HepG2 (cell line): ENCODE measurements at regions not wholly inside any gene's neighbourhood (a gene's known extent, or its start where the extent isn't known, plus 50 kb on each side); places are given as distances from the start of the nearest gene placed in this dataset.

Source experiments
- ATAC-seq: fragments of 200-7000 bp; cut with Tn5 transposase; 3 replicates; pipeline ENCODE4 v1.9.1; 2020; ENCODE audit warnings: mild to moderate bottlenecking, moderate library complexity
- BruUV-seq: library from RNA; stranded (reverse); fragments of 400-500 nt; replicated peaks from 2 replicates; lab custom pipeline; 2021; lab: Mats Ljungman, UMichigan
- CTCF ChIA-PET: fragments of 300-600 bp; formaldehyde crosslinking; extraction: SDS; loops from one replicate; lab custom pipeline; 2021; ENCODE audit warnings: low total read pairs, inconsistent platforms, low intra/inter-chr PET ratio; lab: Yijun Ruan, JAX
- POLR2A ChIA-PET: fragments of 350-600 bp; sonication (Branson Sonifier 250); formaldehyde crosslinking; loops from one replicate; lab custom pipeline; 2020; ENCODE audit warnings: antibody characterized with exemption, inconsistent platforms; lab: Yijun Ruan, JAX
- DNase-seq: peaks from one replicate; pipeline ENCODE4 v3.0.0-alpha.2; 2015; ENCODE audit warnings: low spot score
- FAIRE-seq: peaks from 3 replicates; lab custom pipeline; 2011; peaks lifted over from hg19 to GRCh38; lab: Jason Lieb, UNC
- H2AFZ ChIP-seq: one replicate; pipeline ENCODE4 v1.6.1; 2011; ENCODE audit warnings: low read length, inconsistent platforms
- H3K27ac ChIP-seq: fragments of 300-600 bp; 3 replicates; pipeline ENCODE4 v1.8.0; 2011; ENCODE audit warnings: mixed run types, mild to moderate bottlenecking, mixed read lengths, low read length, inconsistent platforms; ENCODE audit not compliant: insufficient read depth; ENCODE audit errors: extremely low read length
- H3K27me3 ChIP-seq, 2 experiments: fragments of 200-600 bp in 1 of 2; 2 replicates in 1 of 2; 3 replicates in 1 of 2; pipeline versions ENCODE4 v1.6.0 to v1.8.0; 2011; ENCODE audit warnings: low read length in 2 of 2, mild to moderate bottlenecking in 2 of 2, moderate library complexity in 2 of 2, inconsistent platforms in 1 of 2; ENCODE audit not compliant: insufficient read depth in 2 of 2, control insufficient read depth in 1 of 2
- H3K36me3 ChIP-seq, 2 experiments: fragments of 200-600 bp in 1 of 2; replicated peaks in 1 of 2; 2 replicates in 1 of 2; 3 replicates in 1 of 2; pipeline versions ENCODE4 v1.5.1 to v1.8.0; 2011; ENCODE audit warnings: low read length in 2 of 2, inconsistent platforms in 1 of 2; ENCODE audit not compliant: insufficient read depth in 2 of 2, control insufficient read depth in 1 of 2
- H3K4me1 ChIP-seq: 2 replicates; pipeline ENCODE4 v1.5.1; 2012; ENCODE audit warnings: low read length, inconsistent platforms; ENCODE audit not compliant: insufficient read depth
- H3K4me2 ChIP-seq: 2 replicates; pipeline ENCODE4 v1.6.0; 2011; ENCODE audit warnings: low read depth, low read length, inconsistent platforms
- H3K4me3 ChIP-seq, 3 experiments: fragments of 200-600 bp in 1 of 3; sonication (generic), shearing (Covaris generic) in 1 of 3; replicated peaks in 1 of 3; 2 replicates each; pipeline ENCODE4 v1.5.1; 2011 to 2016; ENCODE audit warnings: low read length in 3 of 3, inconsistent platforms in 2 of 3, low read depth in 2 of 3, mild to moderate bottlenecking in 2 of 3, control low read depth in 1 of 3, mixed read lengths in 1 of 3; ENCODE audit not compliant: insufficient read depth in 1 of 3
- H3K79me2 ChIP-seq: one replicate; pipeline ENCODE4 v1.6.1; 2011; ENCODE audit warnings: low read length, inconsistent platforms; ENCODE audit not compliant: insufficient read depth
- H3K9ac ChIP-seq: 2 replicates; pipeline ENCODE4 v1.6.0; 2011; ENCODE audit warnings: mild to moderate bottlenecking, low read depth, low read length, inconsistent platforms; ENCODE audit not compliant: insufficient read depth
- H3K9me3 ChIP-seq: 2 replicates; pipeline ENCODE4 v1.5.1; 2012; ENCODE audit warnings: mild to moderate bottlenecking, low read length
- H4K20me1 ChIP-seq: 2 replicates; pipeline ENCODE4 v1.6.0; 2011; ENCODE audit warnings: inconsistent platforms, mild to moderate bottlenecking, low read length, moderate library complexity; ENCODE audit not compliant: insufficient read depth
- AGO1 ChIP-seq: fragments of 200-400 bp; formaldehyde crosslinking; IDR thresholded peaks from 2 replicates; pipeline ENCODE4 v1.6.1; 2017; ENCODE audit warnings: mild to moderate bottlenecking, low read depth, low read length, moderate library complexity; ENCODE audit not compliant: poor library complexity, severe bottlenecking
- CBX5 ChIP-seq: sonication (generic); formaldehyde crosslinking; IDR thresholded peaks from 2 replicates; pipeline ENCODE4 v1.4.0; 2020; ENCODE audit warnings: missing genetic modification reagents, borderline replicate concordance
- KDM1A ChIP-seq: IDR thresholded peaks from 2 replicates; pipeline ENCODE4 v1.6.1; 2016; ENCODE audit warnings: missing compliant biosample characterization
- RAD21 ChIP-seq: fragments of 450-650 bp; formaldehyde crosslinking; IDR thresholded peaks from 2 replicates; pipeline ENCODE4 v1.5.0; 2020; ENCODE audit warnings: mild to moderate bottlenecking
- TAF1 ChIP-seq: sonication (generic); formaldehyde crosslinking; IDR thresholded peaks from 2 replicates; pipeline ENCODE4 v1.4.0; 2020; ENCODE audit warnings: missing genetic modification reagents
- THYN1 ChIP-seq: sonication (generic); formaldehyde crosslinking; IDR thresholded peaks from 2 replicates; pipeline ENCODE4 v1.8.1; 2023; ENCODE audit warnings: low read depth, mild to moderate bottlenecking, moderate library complexity, missing genetic modification reagents, borderline replicate concordance
- ZNF329 ChIP-seq: sonication (generic); formaldehyde crosslinking; IDR thresholded peaks from 2 replicates; pipeline ENCODE4 v1.9.0; 2021; ENCODE audit warnings: low read depth, mild to moderate bottlenecking, missing genetic modification reagents
- ZNF44 ChIP-seq: sonication (generic); formaldehyde crosslinking; IDR thresholded peaks from 2 replicates; pipeline ENCODE4 v1.5.1; 2020; ENCODE audit warnings: mild to moderate bottlenecking, missing genetic modification reagents
- ZNF558 ChIP-seq: sonication (generic); formaldehyde crosslinking; IDR thresholded peaks from 2 replicates; pipeline ENCODE4 v1.9.0; 2022; ENCODE audit warnings: mild to moderate bottlenecking, missing genetic modification reagents, borderline replicate concordance
- ZNF572 ChIP-seq: sonication (generic); formaldehyde crosslinking; IDR thresholded peaks from 2 replicates; pipeline ENCODE4 v1.5.1; 2020; ENCODE audit warnings: mild to moderate bottlenecking, missing genetic modification reagents
- WGBS: methylation state at CpG from one replicate; pipeline ENCODE4 v1.1.6; 2017; ENCODE audit warnings: low lambda C conversion rate; 5-methylcytosine and 5-hydroxymethylcytosine counted together
- in situ Hi-C: cut with HindIII; loops from 2 replicates; pipeline ENCODE4 v1.10.0; 2017; ENCODE audit warnings: low pct_unique_long_range_greater_than_20kb; ENCODE audit not compliant: extremely low pct_ligation_motif_present
- intact Hi-C: fragments of 100-400 bp; cut with micrococcal nuclease; formaldehyde crosslinking; loops from one replicate; pipeline ENCODE4 v1.10.0; 2022; ENCODE audit not compliant: unreplicated experiment
- TF ChIP-seq, protein P1 (sequence below): sonication (generic); formaldehyde crosslinking; IDR thresholded peaks from 2 replicates; pipeline ENCODE4 v1.5.0; 2020; ENCODE audit warnings: mild to moderate bottlenecking, missing genetic modification reagents
- TF ChIP-seq, protein P2 (sequence below): sonication (generic); formaldehyde crosslinking; IDR thresholded peaks from 2 replicates; pipeline ENCODE4 v1.4.0; 2020; ENCODE audit warnings: missing genetic modification reagents

DNA sequence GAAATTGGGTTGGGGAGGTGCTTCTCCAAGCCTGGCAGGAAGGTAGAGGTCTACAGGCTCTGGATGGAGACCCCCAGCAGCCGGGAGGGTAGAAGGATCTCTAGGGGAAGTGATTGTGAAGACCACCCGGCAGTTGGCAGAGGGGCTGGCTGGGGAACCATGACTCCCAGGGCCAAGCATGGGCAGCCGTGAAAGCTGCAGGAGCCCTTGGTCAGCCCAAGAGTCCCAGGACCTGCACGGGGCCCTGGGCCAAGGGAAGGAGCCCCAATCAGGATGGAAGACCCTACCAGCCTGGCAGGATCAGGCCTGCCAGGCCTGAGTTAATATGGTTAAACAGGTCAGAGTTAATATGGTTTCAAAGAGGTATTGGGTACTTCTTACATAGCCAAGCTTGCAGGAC is 126.3 kb upstream of the NANOS1 start:
- Histone ChIP-seq H3K4me1 (no peaks in the 10 kb centered on the region), H3K4me2 (no peak overlapping the region), H3K79me2 (no peaks in the 10 kb centered on the region), H3K27ac (no peak overlapping the region), H4K20me1 (no peaks in the 10 kb centered on the region), H3K9ac (no peak overlapping the region), H3K27me3 (no peaks in the 10 kb centered on the region; a peak in 2 of 5 replicates), H3K9me3 (no peaks in the 10 kb centered on the region; the same call in 1 of the 2 replicates), H2AFZ (no peak overlapping the region), H3K4me3 (no peak overlapping the region), H3K36me3 (no peaks in the 10 kb centered on the region)
- no TSS peak for BruUV-seq
- POLR2A ChIA-PET, result no interaction called here
- intact Hi-C loops, result no loop called here
- in situ Hi-C loops, result no loop called here
- ATAC-seq, result no peak
- DNase-seq, result no peak
- no peak for TF ChIP-seq ZNF572 (CRISPR knock-in tag)
- TF ChIP-seq ZNF329, result no peak
- TF ChIP-seq, protein P1, sequence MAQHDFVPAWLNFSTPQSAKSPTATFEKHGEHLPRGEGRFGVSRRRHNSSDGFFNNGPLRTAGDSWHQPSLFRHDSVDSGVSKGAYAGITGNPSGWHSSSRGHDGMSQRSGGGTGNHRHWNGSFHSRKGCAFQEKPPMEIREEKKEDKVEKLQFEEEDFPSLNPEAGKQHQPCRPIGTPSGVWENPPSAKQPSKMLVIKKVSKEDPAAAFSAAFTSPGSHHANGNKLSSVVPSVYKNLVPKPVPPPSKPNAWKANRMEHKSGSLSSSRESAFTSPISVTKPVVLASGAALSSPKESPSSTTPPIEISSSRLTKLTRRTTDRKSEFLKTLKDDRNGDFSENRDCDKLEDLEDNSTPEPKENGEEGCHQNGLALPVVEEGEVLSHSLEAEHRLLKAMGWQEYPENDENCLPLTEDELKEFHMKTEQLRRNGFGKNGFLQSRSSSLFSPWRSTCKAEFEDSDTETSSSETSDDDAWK (CRISPR knock-in tag), result no peak
- TF ChIP-seq ZNF44 (CRISPR knock-in tag), result no peak
- TF ChIP-seq CBX5 (CRISPR knock-in tag), result no peak
- TF ChIP-seq AGO1, result no peak
- TF ChIP-seq KDM1A (CRISPR knock-in tag), result no peak
- TF ChIP-seq RAD21 (CRISPR knock-in tag), result no peak
- TF ChIP-seq TAF1 (CRISPR knock-in tag), result no peak
- TF ChIP-seq ZNF558 (CRISPR knock-in tag), result no peak
- TF ChIP-seq, protein P2, sequence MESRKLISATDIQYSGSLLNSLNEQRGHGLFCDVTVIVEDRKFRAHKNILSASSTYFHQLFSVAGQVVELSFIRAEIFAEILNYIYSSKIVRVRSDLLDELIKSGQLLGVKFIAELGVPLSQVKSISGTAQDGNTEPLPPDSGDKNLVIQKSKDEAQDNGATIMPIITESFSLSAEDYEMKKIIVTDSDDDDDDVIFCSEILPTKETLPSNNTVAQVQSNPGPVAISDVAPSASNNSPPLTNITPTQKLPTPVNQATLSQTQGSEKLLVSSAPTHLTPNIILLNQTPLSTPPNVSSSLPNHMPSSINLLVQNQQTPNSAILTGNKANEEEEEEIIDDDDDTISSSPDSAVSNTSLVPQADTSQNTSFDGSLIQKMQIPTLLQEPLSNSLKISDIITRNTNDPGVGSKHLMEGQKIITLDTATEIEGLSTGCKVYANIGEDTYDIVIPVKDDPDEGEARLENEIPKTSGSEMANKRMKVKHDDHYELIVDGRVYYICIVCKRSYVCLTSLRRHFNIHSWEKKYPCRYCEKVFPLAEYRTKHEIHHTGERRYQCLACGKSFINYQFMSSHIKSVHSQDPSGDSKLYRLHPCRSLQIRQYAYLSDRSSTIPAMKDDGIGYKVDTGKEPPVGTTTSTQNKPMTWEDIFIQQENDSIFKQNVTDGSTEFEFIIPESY (CRISPR knock-in tag), result no peak
- no peak for TF ChIP-seq THYN1 (CRISPR knock-in tag)
- no peak for FAIRE-seq
- CTCF ChIA-PET, result no interaction called here
- WGBS, result 5% methylated on average over 3 of the region's 4 CpGs
